ENCODE measurements at regions not wholly inside any gene's neighbourhood (a gene's known extent, or its start where the extent isn't known, plus 50 kb on each side); places are given as distances from the start of the nearest gene placed in this dataset.

- H3K4me1 ChIP-seq (ENCODE audit: control insufficient read depth, insufficient read depth, low read length) = no peaks in the 10 kb centered on the region
- no TSS peak for BruUV-seq (replicated peaks)
- H3K27me3 ChIP-seq (ENCODE audit: control insufficient read depth, insufficient read depth, low read length) = no peaks in the 10 kb centered on the region
- DNase-seq (ENCODE audit: low read depth, low spot score) = no peak
- H3K4me3 ChIP-seq (ENCODE audit: low read depth in 2 of 2, low read length in 2 of 2) = no peak overlapping the region
- H3K27ac ChIP-seq (ENCODE audit: low read length) = no peak overlapping the region
- TF ChIP-seq CTCF (IDR thresholded peaks at IDR 0.05) (no peak), TCF7L2 (IDR thresholded peaks at IDR 0.05; ENCODE audit: low read depth, low read length) (no peak), REST (IDR thresholded peaks at IDR 0.05; ENCODE audit: insufficient read depth in 1 of 2, low read depth in 2 of 2, low read length in 1 of 2) (no peak), SIN3A (IDR thresholded peaks at IDR 0.05; ENCODE audit: borderline replicate concordance, insufficient read depth, low read depth, low read length) (no peak), POLR2AphosphoS5 (IDR thresholded peaks at IDR 0.05; ENCODE audit: low read depth, low read length) (no peak)
- intact Hi-C loops (cut with micrococcal nuclease; ENCODE audit: unreplicated experiment) = no loop called here
- ATAC-seq = no peak
- no peaks in the 10 kb centered on the region for H3K9me3 ChIP-seq (ENCODE audit: control insufficient read depth, insufficient read depth, low read depth, low read length)
- POLR2A ChIA-PET = no interaction called here
- no peaks in the 10 kb centered on the region for H3K36me3 ChIP-seq (ENCODE audit: control insufficient read depth, insufficient read depth, low read length)
- in situ Hi-C loops (cut with HindIII; ENCODE audit: low pct_unique_long_range_greater_than_20kb, low sequenced_read_pairs) = no loop called here
- CTCF ChIA-PET = no interaction called here
Observed at GRCh38 chr4:26039639-26040359, 125.8 kb downstream of the SMIM20 start.

- TF ChIP-seq POLR2AphosphoS5 (IDR thresholded peaks at IDR 0.05; ENCODE audit: low read depth, low read length) (no peak), CTCF (IDR thresholded peaks at IDR 0.05) (no peak), SIN3A (IDR thresholded peaks at IDR 0.05; ENCODE audit: borderline replicate concordance, insufficient read depth, low read depth, low read length) (no peak), REST (IDR thresholded peaks at IDR 0.05; ENCODE audit: insufficient read depth in 1 of 2, low read depth in 2 of 2, low read length in 1 of 2) (no peak), TCF7L2 (IDR thresholded peaks at IDR 0.05; ENCODE audit: low read depth, low read length) (no peak)
- Histone ChIP-seq H3K4me3 (ENCODE audit: low read depth in 2 of 2, low read length in 2 of 2) (no peak overlapping the region), H3K4me1 (ENCODE audit: control insufficient read depth, insufficient read depth, low read length) (no peaks in the 10 kb centered on the region), H3K36me3 (ENCODE audit: control insufficient read depth, insufficient read depth, low read length) (no peaks in the 10 kb centered on the region), H3K27ac (ENCODE audit: low read length) (no peak overlapping the region), H3K27me3 (ENCODE audit: control insufficient read depth, insufficient read depth, low read length) (no peaks in the 10 kb centered on the region), H3K9me3 (ENCODE audit: control insufficient read depth, insufficient read depth, low read depth, low read length) (no peaks in the 10 kb centered on the region)
- intact Hi-C loops (cut with micrococcal nuclease; ENCODE audit: unreplicated experiment) (no loop called here), in situ Hi-C loops (cut with HindIII; ENCODE audit: low pct_unique_long_range_greater_than_20kb, low sequenced_read_pairs) (no loop called here)
- POLR2A ChIA-PET = no interaction called here
- DNase-seq (ENCODE audit: low read depth, low spot score) (no peak), ATAC-seq (no peak)
- no TSS peak for BruUV-seq (replicated peaks)
- CTCF ChIA-PET = no interaction called here
Observed at GRCh38 chr4:26044524-26044923, 130.5 kb downstream of the SMIM20 start.

All from Panc1 (cell line).